B cell (primary cell): ENCODE measurements at regions not wholly inside any gene's neighbourhood (a gene's known extent, or its start where the extent isn't known, plus 50 kb on each side); places are given as distances from the start of the nearest gene placed in this dataset.

Experiments
- EZH2 ChIP-seq: IDR thresholded peaks from 2 replicates; pipeline ENCODE4 v1.6.1; 2012; ENCODE audit warnings: borderline replicate concordance, low read depth, mild to moderate bottlenecking, moderate library complexity, low read length; ENCODE audit not compliant: insufficient read depth, poor library complexity, severe bottlenecking
- TF ChIP-seq, protein P1 (sequence below): fragments of 200-600 bp; IDR thresholded peaks from one replicate; pipeline ENCODE4 v1.8.0; 2022; ENCODE audit warnings: antibody characterized with exemption, mild to moderate bottlenecking

DNA sequence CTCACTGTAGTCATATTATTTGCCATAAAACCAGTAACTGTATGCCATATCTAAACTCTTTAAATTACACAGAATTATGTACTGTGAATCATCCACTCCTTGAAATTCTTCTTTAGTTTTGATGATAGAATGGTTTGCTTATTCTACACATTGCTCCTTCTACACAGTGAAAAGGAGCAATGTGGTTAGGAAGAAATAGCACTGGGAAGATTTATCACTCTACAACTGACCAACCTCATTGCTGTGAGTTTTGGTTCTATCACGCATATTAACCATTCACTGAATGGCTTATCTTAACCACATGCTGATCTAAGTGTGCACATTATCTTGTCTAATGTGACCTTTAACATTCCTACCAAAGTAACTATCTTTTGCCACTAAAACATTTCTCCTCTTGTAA, 415.7 kb upstream of the NDST4 start:
- TF ChIP-seq, protein P1, sequence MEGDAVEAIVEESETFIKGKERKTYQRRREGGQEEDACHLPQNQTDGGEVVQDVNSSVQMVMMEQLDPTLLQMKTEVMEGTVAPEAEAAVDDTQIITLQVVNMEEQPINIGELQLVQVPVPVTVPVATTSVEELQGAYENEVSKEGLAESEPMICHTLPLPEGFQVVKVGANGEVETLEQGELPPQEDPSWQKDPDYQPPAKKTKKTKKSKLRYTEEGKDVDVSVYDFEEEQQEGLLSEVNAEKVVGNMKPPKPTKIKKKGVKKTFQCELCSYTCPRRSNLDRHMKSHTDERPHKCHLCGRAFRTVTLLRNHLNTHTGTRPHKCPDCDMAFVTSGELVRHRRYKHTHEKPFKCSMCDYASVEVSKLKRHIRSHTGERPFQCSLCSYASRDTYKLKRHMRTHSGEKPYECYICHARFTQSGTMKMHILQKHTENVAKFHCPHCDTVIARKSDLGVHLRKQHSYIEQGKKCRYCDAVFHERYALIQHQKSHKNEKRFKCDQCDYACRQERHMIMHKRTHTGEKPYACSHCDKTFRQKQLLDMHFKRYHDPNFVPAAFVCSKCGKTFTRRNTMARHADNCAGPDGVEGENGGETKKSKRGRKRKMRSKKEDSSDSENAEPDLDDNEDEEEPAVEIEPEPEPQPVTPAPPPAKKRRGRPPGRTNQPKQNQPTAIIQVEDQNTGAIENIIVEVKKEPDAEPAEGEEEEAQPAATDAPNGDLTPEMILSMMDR = no peak
- TF ChIP-seq EZH2 = no peak
